Mesenchymal stem cell (in vitro differentiated cells and primary cell): ENCODE measurements at regions not wholly inside any gene's neighbourhood (a gene's known extent, or its start where the extent isn't known, plus 50 kb on each side); places are given as distances from the start of the nearest gene placed in this dataset.

ENCODE experiments used
- DNase-seq: peaks from one replicate; pipeline ENCODE4 v3.0.0-alpha.2; 2013
- H2AFZ ChIP-seq: one replicate; pipeline ENCODE4 v1.6.1; 2013; ENCODE audit warnings: low read depth, mild to moderate bottlenecking, control low read depth, inconsistent platforms, low read length, moderate library complexity
- H2AK5ac ChIP-seq: 2 replicates; pipeline ENCODE4 v1.6.1; 2013; ENCODE audit warnings: low read length, moderate library complexity, mild to moderate bottlenecking, inconsistent platforms; ENCODE audit not compliant: severe bottlenecking
- H2BK120ac ChIP-seq: one replicate; pipeline ENCODE4 v1.6.1; 2013; ENCODE audit warnings: low read depth, mild to moderate bottlenecking, inconsistent platforms, low read length, moderate library complexity
- H2BK12ac ChIP-seq, 2 experiments: one replicate each; pipeline ENCODE4 v1.6.1; 2013; ENCODE audit warnings: inconsistent platforms in 2 of 2, low read length in 2 of 2, mild to moderate bottlenecking in 2 of 2, moderate library complexity in 2 of 2, control low read depth in 1 of 2
- H2BK15ac ChIP-seq: one replicate; pipeline ENCODE4 v1.6.1; 2013; ENCODE audit warnings: mild to moderate bottlenecking, low read depth, inconsistent platforms; ENCODE audit not compliant: poor library complexity, severe bottlenecking
- H2BK5ac ChIP-seq: 2 replicates; pipeline ENCODE4 v1.6.1; 2013; ENCODE audit warnings: low read depth, mild to moderate bottlenecking, low read length, control low read depth, inconsistent platforms; ENCODE audit not compliant: poor library complexity, severe bottlenecking
- H3K14ac ChIP-seq, 2 experiments: one replicate each; pipeline ENCODE4 v1.6.1; 2013; ENCODE audit warnings: inconsistent platforms in 2 of 2, low read length in 2 of 2, control low read depth in 1 of 2, mild to moderate bottlenecking in 1 of 2, moderate library complexity in 1 of 2
- H3K18ac ChIP-seq, 2 experiments: one replicate each; pipeline ENCODE4 v1.6.1; 2013; ENCODE audit warnings: inconsistent platforms in 2 of 2, low read length in 2 of 2, control low read depth in 1 of 2, low read depth in 1 of 2, mild to moderate bottlenecking in 1 of 2
- H3K23ac ChIP-seq, 2 experiments: one replicate each; pipeline ENCODE4 v1.6.1; 2013; ENCODE audit warnings: inconsistent platforms in 2 of 2, low read length in 2 of 2, mild to moderate bottlenecking in 2 of 2, moderate library complexity in 2 of 2, control low read depth in 1 of 2
- H3K27ac ChIP-seq: 2 replicates; pipeline ENCODE4 v1.5.1; 2013; ENCODE audit warnings: mild to moderate bottlenecking, moderate library complexity, low read length, control low read depth, inconsistent platforms; ENCODE audit not compliant: poor library complexity, severe bottlenecking
- H3K27me3 ChIP-seq, 2 experiments: 2 replicates each; pipeline versions ENCODE4 v1.6.1 to v1.7.0; 2013; ENCODE audit warnings: low read length in 2 of 2, mild to moderate bottlenecking in 2 of 2, moderate library complexity in 2 of 2, control low read depth in 1 of 2, inconsistent platforms in 1 of 2; ENCODE audit not compliant: control insufficient read depth in 1 of 2, insufficient read depth in 1 of 2
- H3K36me3 ChIP-seq, 2 experiments: 2 replicates each; pipeline versions ENCODE4 v1.6.1 to v1.7.0; 2013; ENCODE audit warnings: low read length in 2 of 2, control low read depth in 1 of 2, inconsistent platforms in 1 of 2, low read depth in 1 of 2, mild to moderate bottlenecking in 1 of 2; ENCODE audit not compliant: insufficient read depth in 2 of 2, control insufficient read depth in 1 of 2
- H3K4ac ChIP-seq, 2 experiments: one replicate each; pipeline ENCODE4 v1.6.1; 2013; ENCODE audit warnings: inconsistent platforms in 2 of 2, low read length in 2 of 2, mild to moderate bottlenecking in 2 of 2, moderate library complexity in 2 of 2, control low read depth in 1 of 2, low read depth in 1 of 2
- H3K4me1 ChIP-seq: 2 replicates; pipeline ENCODE4 v1.6.1; 2013; ENCODE audit warnings: low read depth, low read length, control low read depth; ENCODE audit not compliant: control insufficient read depth, insufficient read depth
- H3K4me2 ChIP-seq: 2 replicates; pipeline ENCODE4 v1.6.1; 2013; ENCODE audit warnings: low read length, mild to moderate bottlenecking, inconsistent platforms; ENCODE audit not compliant: poor library complexity, severe bottlenecking
- H3K4me3 ChIP-seq, 2 experiments: 2 replicates each; pipeline versions ENCODE4 v1.5.1 to v1.7.0; 2013; ENCODE audit warnings: low read length in 2 of 2, mild to moderate bottlenecking in 2 of 2, control low read depth in 1 of 2, low read depth in 1 of 2; ENCODE audit not compliant: insufficient read depth in 1 of 2
- H3K79me1 ChIP-seq: replicated peaks from 2 replicates; pipeline ENCODE4 v1.6.1; 2013; ENCODE audit warnings: mild to moderate bottlenecking, control low read depth, low read length, inconsistent platforms; ENCODE audit not compliant: poor library complexity, severe bottlenecking
- H3K9ac ChIP-seq: 2 replicates; pipeline ENCODE4 v1.7.0; 2013; ENCODE audit warnings: mild to moderate bottlenecking, low read length, moderate library complexity
- H3K9me3 ChIP-seq: 2 replicates; pipeline ENCODE4 v1.7.0; 2013; ENCODE audit warnings: mild to moderate bottlenecking, low read length; ENCODE audit not compliant: control insufficient read depth
- H4K8ac ChIP-seq: one replicate; pipeline ENCODE4 v1.6.1; 2013; ENCODE audit warnings: inconsistent platforms, mild to moderate bottlenecking, low read length, moderate library complexity
- H4K91ac ChIP-seq: one replicate; pipeline ENCODE4 v1.6.1; 2013; ENCODE audit warnings: mild to moderate bottlenecking, low read length, inconsistent platforms
- WGBS: methylation state at CpG from one replicate; pipeline ENCODE4 v1.1.7; 2013; ENCODE audit warnings: mixed read lengths; 5-methylcytosine and 5-hydroxymethylcytosine counted together

- Histone ChIP-seq H3K4me2 (no peak overlapping the region), H4K91ac (no peak overlapping the region), H2BK12ac (no peak overlapping the region), H2BK120ac (no peak overlapping the region), H3K18ac (no peak overlapping the region), H3K9ac (no peak overlapping the region), H2AK5ac (no peak overlapping the region), H3K14ac (no peak overlapping the region), H3K9me3 (no peaks in the 10 kb centered on the region), H3K4me3 (no peak overlapping the region), H2BK5ac (no peak overlapping the region), H2AFZ (no peak overlapping the region), H3K27me3 (peaks cover 0 to 5% of the 10 kb centered on the region in 2 experiments), H3K79me1 (no peaks in the 10 kb centered on the region), H3K36me3 (no peaks in the 10 kb centered on the region), H3K23ac (no peak overlapping the region), H2BK15ac (no peak overlapping the region), H3K27ac (no peak overlapping the region), H3K4ac (no peak overlapping the region), H3K4me1 (no peaks in the 10 kb centered on the region), H4K8ac (no peak overlapping the region)
- DNase-seq, result no peak
- WGBS, result 92% methylated on average over 2 of the region's 2 CpGs
Measured at GRCh38 chr10:89889606-89890005, 188.2 kb downstream of the KIF20B start.

GRCh38 chr10:89891006-89891535 lies 189.7 kb downstream of the KIF20B start:
- no peaks in the 10 kb centered on the region for H3K9me3 ChIP-seq
- no peak overlapping the region for H3K4ac ChIP-seq
- peak; percentile 1 for DNase-seq
- H3K79me1 ChIP-seq, result no peaks in the 10 kb centered on the region
- H3K23ac ChIP-seq, result no peak overlapping the region
- H2BK120ac ChIP-seq, result no peak overlapping the region
- no peak overlapping the region for H4K91ac ChIP-seq
- H3K27me3 ChIP-seq, result no peaks in the 10 kb centered on the region
- H2AK5ac ChIP-seq, result no peak overlapping the region
- H3K14ac ChIP-seq, result no peak overlapping the region
- H3K4me3 ChIP-seq, result no peak overlapping the region
- no peak overlapping the region for H2AFZ ChIP-seq
- H3K18ac ChIP-seq, result no peak overlapping the region
- H2BK5ac ChIP-seq, result no peak overlapping the region
- WGBS, result 73% methylated on average over 2 of the region's 2 CpGs
- H3K36me3 ChIP-seq, result no peaks in the 10 kb centered on the region
- no peak overlapping the region for H3K4me2 ChIP-seq
- H3K4me1 ChIP-seq, result no peaks in the 10 kb centered on the region
- no peak overlapping the region for H4K8ac ChIP-seq
- H2BK12ac ChIP-seq, result no peak overlapping the region
- H3K27ac ChIP-seq, result no peak overlapping the region
- no peak overlapping the region for H3K9ac ChIP-seq
- H2BK15ac ChIP-seq, result no peak overlapping the region

DNA sequence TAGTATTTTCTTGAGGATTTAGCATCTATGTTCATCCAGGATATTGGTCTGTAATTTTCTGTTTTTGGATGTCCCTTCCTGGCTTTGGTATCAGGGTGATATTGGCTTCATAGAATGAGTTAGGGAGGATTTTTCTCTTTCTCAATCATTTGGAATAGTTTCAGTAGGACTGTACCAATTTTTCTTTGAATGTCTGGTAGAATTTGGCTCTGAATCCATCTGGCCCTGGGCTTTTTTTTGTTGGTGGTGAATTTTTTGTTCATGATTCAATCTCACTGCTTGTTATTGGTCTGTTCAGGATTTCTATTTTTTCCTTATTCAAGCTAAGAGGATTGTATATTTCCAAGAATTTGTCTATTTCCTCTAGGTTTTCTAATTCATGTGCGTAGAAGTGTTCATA lies 192.7 kb downstream of the KIF20B start:
- Histone ChIP-seq H3K18ac (no peak overlapping the region), H2AFZ (no peak overlapping the region), H2BK15ac (no peak overlapping the region), H3K9ac (no peak overlapping the region), H3K27ac (no peak overlapping the region), H3K4me3 (no peak overlapping the region), H3K23ac (no peak overlapping the region), H3K36me3 (no peaks in the 10 kb centered on the region), H4K91ac (no peak overlapping the region), H3K14ac (no peak overlapping the region), H3K4me1 (no peaks in the 10 kb centered on the region), H2BK12ac (no peak overlapping the region), H3K4me2 (no peak overlapping the region), H3K79me1 (no peaks in the 10 kb centered on the region), H3K4ac (no peak overlapping the region), H3K9me3 (no peaks in the 10 kb centered on the region), H4K8ac (no peak overlapping the region), H2AK5ac (no peak overlapping the region), H2BK5ac (no peak overlapping the region), H3K27me3 (no peaks in the 10 kb centered on the region), H2BK120ac (no peak overlapping the region)
- DNase-seq, result no peak
- WGBS, result no CpG with 5 or more reads among the region's 1 CpG

DNA sequence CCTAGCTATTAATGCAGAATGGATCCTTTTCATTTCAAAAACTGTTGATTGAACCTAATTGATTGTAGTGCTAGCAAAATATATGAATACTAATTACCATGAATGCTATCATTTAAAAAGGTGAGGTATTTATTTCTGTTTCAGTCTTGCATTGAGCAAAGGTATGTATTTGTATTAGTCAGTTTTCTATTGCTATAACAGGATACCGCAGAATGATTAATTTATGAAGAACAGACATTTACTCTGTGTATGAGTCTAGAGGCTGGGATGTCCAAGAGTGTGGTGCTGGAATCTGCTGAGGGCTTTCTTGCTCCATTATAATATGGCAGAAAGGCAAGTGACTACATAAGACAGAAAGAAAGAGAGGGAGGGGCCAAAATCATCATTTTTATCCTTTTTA lies 199.2 kb downstream of the KIF20B start:
- Histone ChIP-seq H3K4me2 (no peak overlapping the region), H4K8ac (no peak overlapping the region), H2BK12ac (no peak overlapping the region), H2BK15ac (no peak overlapping the region), H3K79me1 (no peaks in the 10 kb centered on the region), H3K4me3 (no peak overlapping the region), H4K91ac (no peak overlapping the region), H3K4ac (no peak overlapping the region), H3K23ac (no peak overlapping the region), H3K9me3 (no peaks in the 10 kb centered on the region), H3K9ac (no peak overlapping the region), H2AK5ac (no peak overlapping the region), H3K4me1 (no peaks in the 10 kb centered on the region), H3K27me3 (no peaks in the 10 kb centered on the region), H3K18ac (no peak overlapping the region), H2AFZ (no peak overlapping the region), H2BK120ac (no peak overlapping the region), H2BK5ac (no peak overlapping the region), H3K36me3 (no peaks in the 10 kb centered on the region), H3K14ac (no peak overlapping the region), H3K27ac (no peak overlapping the region)
- 100% methylated on average over 1 of the region's 1 CpG for WGBS
- DNase-seq, result no peak
